PC-3 (cell line): ENCODE measurements at regions not wholly inside any gene's neighbourhood (a gene's known extent, or its start where the extent isn't known, plus 50 kb on each side); places are given as distances from the start of the nearest gene placed in this dataset.

Experiments
- ATAC-seq: fragments of 200-7000 bp; cut with Tn5 transposase; 2 replicates; pipeline ENCODE4 v1.9.1; 2020; ENCODE audit warnings: mild to moderate bottlenecking, moderate library complexity
- BruUV-seq: library from RNA; stranded (reverse); fragments of 400-500 nt; replicated peaks from 2 replicates; lab custom pipeline; 2021; lab: Mats Ljungman, UMichigan
- CTCF ChIA-PET: fragments of 300-600 bp; sonication (Branson Sonifier 250); formaldehyde crosslinking; loops from one replicate; lab custom pipeline; 2022; ENCODE audit warnings: antibody characterized with exemption; lab: Charles Lee
- POLR2A ChIA-PET: fragments of 300-600 bp; sonication (Branson Sonifier 250); formaldehyde crosslinking; loops from one replicate; lab custom pipeline; 2022; ENCODE audit warnings: antibody characterized with exemption; ENCODE audit not compliant: unreplicated experiment; lab: Charles Lee
- DNase-seq: peaks from one replicate; pipeline ENCODE4 v3.0.0-alpha.2; 2015
- H2AFZ ChIP-seq: fragments of 300-600 bp; sonication (generic); 2 replicates; pipeline ENCODE4 v1.6.0; 2016; ENCODE audit warnings: antibody characterized with exemption, low read length
- H3F3A ChIP-seq: fragments of 300-600 bp; sonication (generic); one replicate; pipeline ENCODE4 v1.6.0; 2017; ENCODE audit warnings: antibody characterized with exemption, low read length, control low read depth, mild to moderate bottlenecking; ENCODE audit not compliant: unreplicated experiment
- H3K27ac ChIP-seq: fragments of 300-600 bp; sonication (generic); 2 replicates; pipeline ENCODE4 v1.5.1; 2016; ENCODE audit warnings: mild to moderate bottlenecking, low read length
- H3K27me3 ChIP-seq: fragments of 300-600 bp; sonication (generic); 2 replicates; pipeline ENCODE4 v1.6.1; 2016; ENCODE audit warnings: low read length, mixed read lengths
- H3K36me3 ChIP-seq: fragments of 300-600 bp; sonication (generic); 2 replicates; pipeline ENCODE4 v1.6.1; 2016; ENCODE audit warnings: low read depth, mixed run types, low read length, mixed read lengths
- H3K4me1 ChIP-seq: fragments of 300-600 bp; sonication (generic); 2 replicates; pipeline ENCODE4 v1.5.1; 2016; ENCODE audit warnings: low read length; ENCODE audit not compliant: insufficient read depth
- H3K4me2 ChIP-seq: fragments of 300-600 bp; sonication (generic); 2 replicates; pipeline ENCODE4 v1.6.0; 2016; ENCODE audit warnings: low read length
- H3K4me3 ChIP-seq: fragments of 300-600 bp; sonication (generic); 2 replicates; pipeline ENCODE4 v1.5.1; 2016; ENCODE audit warnings: mild to moderate bottlenecking, low read length, mixed read lengths
- H3K79me2 ChIP-seq: fragments of 300-600 bp; sonication (generic); 2 replicates; pipeline ENCODE4 v1.6.1; 2017; ENCODE audit warnings: low read length, mixed read lengths
- H3K9ac ChIP-seq: fragments of 300-600 bp; sonication (generic); 2 replicates; pipeline ENCODE4 v1.6.0; 2016; ENCODE audit warnings: mild to moderate bottlenecking, low read length
- H3K9me2 ChIP-seq: fragments of 300-600 bp; sonication (generic); replicated peaks from 2 replicates; pipeline ENCODE4 v1.6.1; 2016; ENCODE audit warnings: mixed run types, low read length, mixed read lengths
- H3K9me3 ChIP-seq: fragments of 300-600 bp; sonication (generic); 2 replicates; pipeline ENCODE4 v1.6.1; 2016; ENCODE audit warnings: low read length, mixed read lengths
- H4K20me1 ChIP-seq: fragments of 300-600 bp; sonication (generic); 2 replicates; pipeline ENCODE4 v1.6.1; 2016; ENCODE audit warnings: low read length, mixed read lengths
- EZH2 ChIP-seq: fragments of 300-600 bp; sonication (generic); IDR thresholded peaks from one replicate; pipeline ENCODE4 v1.6.1; 2017; ENCODE audit warnings: antibody characterized with exemption, mild to moderate bottlenecking, low read length; ENCODE audit not compliant: unreplicated experiment
- EZH2phosphoT487 ChIP-seq: fragments of 300-600 bp; sonication (generic); IDR thresholded peaks from 2 replicates; pipeline ENCODE4 v1.6.1; 2018; ENCODE audit warnings: mild to moderate bottlenecking, antibody characterized with exemption, low read length, borderline replicate concordance
- intact Hi-C: fragments of 100-400 bp; cut with micrococcal nuclease; formaldehyde crosslinking; loops from 2 replicates; pipeline ENCODE4 v1.9.0; 2023
- TF ChIP-seq, protein P1 (sequence below): fragments of 300-600 bp; sonication (generic); conservative IDR thresholded peaks from 2 replicates; pipeline ENCODE4 v1.5.1; 2017; ENCODE audit warnings: antibody characterized with exemption, low read depth, mild to moderate bottlenecking, low read length

DNA sequence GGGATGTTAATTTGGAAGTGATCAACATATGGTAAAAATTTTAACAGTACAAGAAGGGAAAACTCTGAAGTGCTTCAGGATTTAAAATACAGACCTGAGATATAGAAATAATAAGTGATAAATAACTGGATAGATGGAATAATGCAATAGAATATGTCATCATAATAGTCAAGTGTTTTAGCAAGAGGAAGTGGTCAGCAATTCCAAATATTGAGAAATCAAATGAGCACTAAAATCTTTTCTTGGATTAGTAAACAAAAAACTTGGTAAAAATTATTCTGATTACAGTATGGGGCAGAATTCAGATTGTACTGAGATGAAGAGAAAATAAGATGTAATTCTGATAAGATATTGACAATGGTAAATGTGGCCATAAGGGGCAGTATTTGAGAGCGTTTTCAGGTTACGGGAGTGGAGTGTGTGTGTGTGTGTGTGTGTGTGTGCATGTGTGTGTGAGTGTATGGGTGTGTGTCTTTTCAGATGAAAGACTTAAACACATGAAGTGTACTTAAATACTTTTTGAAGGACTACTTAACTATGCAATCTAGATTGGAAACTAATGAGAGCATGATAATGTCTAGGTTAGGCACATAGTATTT, 217.9 kb upstream of the ITGA4 start:
- CTCF ChIA-PET = no interaction called here
- Histone ChIP-seq H3K27ac (no peak overlapping the region), H3K4me1 (no peaks in the 10 kb centered on the region), H3K9ac (no peak overlapping the region), H3K27me3 (no peaks in the 10 kb centered on the region), H3K9me3 (no peaks in the 10 kb centered on the region), H3K4me3 (no peak overlapping the region), H3K9me2 (no peaks in the 10 kb centered on the region), H3K4me2 (no peak overlapping the region), H3F3A (no peaks in the 10 kb centered on the region), H3K79me2 (no peaks in the 10 kb centered on the region), H3K36me3 (no peaks in the 10 kb centered on the region), H4K20me1 (no peaks in the 10 kb centered on the region), H2AFZ (no peak overlapping the region)
- no TSS peak for BruUV-seq
- intact Hi-C loops = no loop called here
- TF ChIP-seq EZH2phosphoT487 = no peak
- TF ChIP-seq, protein P1, sequence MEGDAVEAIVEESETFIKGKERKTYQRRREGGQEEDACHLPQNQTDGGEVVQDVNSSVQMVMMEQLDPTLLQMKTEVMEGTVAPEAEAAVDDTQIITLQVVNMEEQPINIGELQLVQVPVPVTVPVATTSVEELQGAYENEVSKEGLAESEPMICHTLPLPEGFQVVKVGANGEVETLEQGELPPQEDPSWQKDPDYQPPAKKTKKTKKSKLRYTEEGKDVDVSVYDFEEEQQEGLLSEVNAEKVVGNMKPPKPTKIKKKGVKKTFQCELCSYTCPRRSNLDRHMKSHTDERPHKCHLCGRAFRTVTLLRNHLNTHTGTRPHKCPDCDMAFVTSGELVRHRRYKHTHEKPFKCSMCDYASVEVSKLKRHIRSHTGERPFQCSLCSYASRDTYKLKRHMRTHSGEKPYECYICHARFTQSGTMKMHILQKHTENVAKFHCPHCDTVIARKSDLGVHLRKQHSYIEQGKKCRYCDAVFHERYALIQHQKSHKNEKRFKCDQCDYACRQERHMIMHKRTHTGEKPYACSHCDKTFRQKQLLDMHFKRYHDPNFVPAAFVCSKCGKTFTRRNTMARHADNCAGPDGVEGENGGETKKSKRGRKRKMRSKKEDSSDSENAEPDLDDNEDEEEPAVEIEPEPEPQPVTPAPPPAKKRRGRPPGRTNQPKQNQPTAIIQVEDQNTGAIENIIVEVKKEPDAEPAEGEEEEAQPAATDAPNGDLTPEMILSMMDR = peak; percentile 54
- POLR2A ChIA-PET = no interaction called here
- DNase-seq (peak; percentile 43), ATAC-seq (no peak)

GRCh38 chr2:181240844-181241243, 216.3 kb upstream of the ITGA4 start:
- H3K9me3 ChIP-seq = no peaks in the 10 kb centered on the region
- intact Hi-C loops = no loop called here
- no peaks in the 10 kb centered on the region for H3K4me1 ChIP-seq
- no peaks in the 10 kb centered on the region for H3K9me2 ChIP-seq
- no peak overlapping the region for H3K27ac ChIP-seq
- TF ChIP-seq EZH2 (no peak), EZH2phosphoT487 (no peak)
- TF ChIP-seq, protein P1 = no peak
- DNase-seq (no peak), ATAC-seq (no peak)
- H2AFZ ChIP-seq = no peak overlapping the region
- no peak overlapping the region for H3K4me3 ChIP-seq
- CTCF ChIA-PET = no interaction called here
- no peak overlapping the region for H3K4me2 ChIP-seq
- POLR2A ChIA-PET = interaction anchor here (0.7 kb wide), 1 partner anchor 309 kb away, joined by 4 read pairs; no protein-coding TSS in a partner anchor
- no peaks in the 10 kb centered on the region for H4K20me1 ChIP-seq
- no peaks in the 10 kb centered on the region for H3F3A ChIP-seq
- H3K79me2 ChIP-seq = no peaks in the 10 kb centered on the region
- H3K9ac ChIP-seq = no peak overlapping the region
- no peaks in the 10 kb centered on the region for H3K27me3 ChIP-seq
- no peaks in the 10 kb centered on the region for H3K36me3 ChIP-seq
- no TSS peak for BruUV-seq

DNA sequence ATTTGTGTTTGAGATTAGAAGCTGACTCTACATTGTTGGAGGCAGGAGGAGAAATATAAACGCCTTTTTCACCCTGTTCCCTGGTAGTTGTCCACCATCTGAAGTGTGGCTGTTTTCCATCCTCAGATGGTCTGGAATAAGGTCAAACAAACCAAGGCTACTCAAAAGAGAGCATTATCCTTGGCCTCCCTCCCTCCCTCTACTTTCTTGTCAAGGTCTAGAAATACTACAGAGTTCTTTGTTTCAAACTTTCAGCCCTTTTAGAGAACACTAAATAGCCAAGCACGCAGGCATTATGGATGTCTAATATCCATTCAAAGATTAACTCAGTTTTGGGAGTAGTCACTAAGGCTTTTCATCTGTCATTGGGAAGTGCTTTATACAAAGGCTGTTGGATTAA, 215.8 kb upstream of the ITGA4 start:
- ChIA-PET POLR2A (no interaction called here), CTCF (no interaction called here)
- Histone ChIP-seq H3K4me2 (no peak overlapping the region), H3K27me3 (no peaks in the 10 kb centered on the region), H4K20me1 (no peaks in the 10 kb centered on the region), H3K27ac (no peak overlapping the region), H3F3A (no peaks in the 10 kb centered on the region), H3K9ac (no peak overlapping the region), H3K4me1 (no peaks in the 10 kb centered on the region), H2AFZ (no peak overlapping the region), H3K36me3 (no peaks in the 10 kb centered on the region), H3K9me2 (no peaks in the 10 kb centered on the region), H3K4me3 (no peak overlapping the region), H3K79me2 (no peaks in the 10 kb centered on the region), H3K9me3 (no peaks in the 10 kb centered on the region)
- intact Hi-C loops = no loop called here
- TF ChIP-seq EZH2phosphoT487 = no peak
- TF ChIP-seq EZH2 = no peak
- TF ChIP-seq, protein P1 = no peak
- ATAC-seq = no peak
- no peak for DNase-seq
- BruUV-seq = no TSS peak
